GM21390 (cell line): ENCODE measurements at regions not wholly inside any gene's neighbourhood (a gene's known extent, or its start where the extent isn't known, plus 50 kb on each side); places are given as distances from the start of the nearest gene placed in this dataset.

Experiments
- ATAC-seq: cut with Tn5 transposase; IDR thresholded peaks from one replicate; pipeline ENCODE4 v1.9.1; 2021; ENCODE audit not compliant: unreplicated experiment

DNA sequence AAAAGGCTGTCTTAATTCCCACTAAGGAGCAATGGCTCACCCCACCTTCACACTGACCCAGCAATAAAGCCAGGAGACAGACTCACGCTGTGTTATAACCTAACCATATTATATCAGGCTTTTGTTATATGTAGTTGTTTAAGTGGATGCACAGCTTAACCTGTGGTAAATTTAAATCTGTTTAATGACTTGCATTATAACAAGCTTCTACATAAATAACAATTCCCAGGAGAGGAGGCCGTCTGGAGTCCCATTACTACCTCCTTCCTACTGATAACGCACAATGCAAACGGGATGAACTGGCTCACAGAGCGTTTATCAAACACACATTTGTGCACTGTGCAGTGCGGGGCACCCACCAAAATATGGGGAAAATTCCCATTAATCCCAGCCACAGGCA is 102.1 kb upstream of the MGMT start:
- ATAC-seq, result no peak

DNA sequence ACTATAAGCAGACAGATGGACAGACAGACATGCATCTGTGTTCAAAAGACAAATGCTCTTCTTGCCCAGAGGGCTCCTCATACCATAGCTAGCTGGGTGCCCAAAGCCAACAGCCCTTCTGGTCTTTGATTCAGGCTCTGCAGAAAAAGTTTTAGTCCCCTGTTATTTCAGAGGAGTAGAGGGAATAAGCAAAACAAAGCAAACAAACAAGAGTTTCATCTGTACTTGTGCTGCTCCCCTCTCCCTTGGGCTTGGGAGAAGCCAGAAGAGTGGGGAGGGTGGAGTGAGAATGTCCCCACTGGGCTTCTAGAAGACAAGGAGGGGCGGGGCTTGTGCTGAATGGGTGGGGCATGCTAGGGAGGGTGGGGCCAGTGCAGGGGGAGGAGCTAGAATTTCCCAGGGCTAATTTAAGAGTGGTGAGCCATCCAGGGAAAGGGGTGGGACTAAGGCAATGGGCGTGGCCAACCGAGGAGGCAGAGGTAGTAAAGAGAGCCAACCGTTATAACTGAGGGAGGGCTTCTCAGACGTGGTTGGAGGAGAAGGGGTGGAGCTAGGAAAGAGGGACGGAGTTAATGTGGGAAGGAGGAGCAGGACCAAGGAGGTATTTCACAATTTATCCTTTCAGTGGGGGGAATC is 101.2 kb upstream of the MGMT start:
- no peak for ATAC-seq

DNA sequence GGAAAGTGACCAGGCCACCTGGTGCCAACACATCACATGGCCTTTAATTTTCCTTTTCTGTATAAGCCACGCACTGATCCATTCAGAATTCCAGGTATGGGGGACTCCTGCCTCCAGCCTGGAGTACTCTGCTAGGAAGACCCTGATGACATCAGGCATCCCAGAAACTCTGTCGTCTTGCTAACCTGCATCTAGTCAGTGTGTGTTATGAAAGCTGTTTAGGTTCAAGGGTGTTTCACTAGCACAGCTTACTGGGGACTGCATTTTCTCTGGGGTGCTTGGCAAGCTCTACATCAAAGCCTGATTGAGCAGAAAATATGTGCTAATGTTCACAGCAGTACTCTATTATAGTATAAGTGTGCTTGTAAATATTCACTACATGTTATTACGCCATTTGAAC is 100.6 kb upstream of the MGMT start:
- ATAC-seq, result no peak

DNA sequence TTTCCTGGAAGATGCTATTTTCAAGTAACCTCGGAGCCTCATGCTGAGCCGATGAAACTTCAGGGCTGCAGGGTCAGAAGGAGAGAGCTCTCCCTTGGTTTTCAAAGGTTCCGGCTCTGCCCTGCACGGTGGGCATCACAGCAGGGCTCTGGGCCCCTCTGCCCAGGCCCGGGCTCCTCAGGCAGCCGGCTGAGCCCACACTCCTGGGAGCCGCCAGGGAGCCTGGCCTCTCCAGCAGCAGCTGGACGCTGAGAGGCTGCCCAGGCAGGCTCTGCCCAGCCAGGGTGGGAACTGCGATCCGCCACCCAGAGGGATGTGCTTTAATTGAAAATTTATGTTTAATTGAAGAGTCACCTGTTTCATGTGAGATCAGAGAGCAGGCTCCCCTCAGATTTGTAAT is 97.5 kb upstream of the MGMT start:
- no peak for ATAC-seq

DNA sequence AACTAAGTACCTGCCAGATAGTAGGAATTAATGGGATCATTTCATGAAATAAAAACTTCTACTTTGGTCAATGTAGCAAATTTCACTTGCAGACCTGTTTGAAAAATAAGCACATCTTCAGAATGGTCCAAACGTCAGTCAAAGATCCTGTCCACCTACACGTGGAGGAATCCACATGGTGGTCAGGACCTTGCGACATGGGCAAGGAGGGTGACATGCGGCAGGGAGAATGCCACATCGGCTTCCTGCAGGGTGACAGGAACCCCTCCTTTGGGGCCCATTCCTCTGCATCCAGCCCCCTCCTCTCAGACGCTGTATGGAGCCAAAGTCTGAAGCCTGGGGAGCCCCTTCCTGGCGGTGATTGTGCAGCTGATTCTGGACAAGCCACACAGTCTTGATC is 95.5 kb upstream of the MGMT start:
- ATAC-seq, result no peak

DNA sequence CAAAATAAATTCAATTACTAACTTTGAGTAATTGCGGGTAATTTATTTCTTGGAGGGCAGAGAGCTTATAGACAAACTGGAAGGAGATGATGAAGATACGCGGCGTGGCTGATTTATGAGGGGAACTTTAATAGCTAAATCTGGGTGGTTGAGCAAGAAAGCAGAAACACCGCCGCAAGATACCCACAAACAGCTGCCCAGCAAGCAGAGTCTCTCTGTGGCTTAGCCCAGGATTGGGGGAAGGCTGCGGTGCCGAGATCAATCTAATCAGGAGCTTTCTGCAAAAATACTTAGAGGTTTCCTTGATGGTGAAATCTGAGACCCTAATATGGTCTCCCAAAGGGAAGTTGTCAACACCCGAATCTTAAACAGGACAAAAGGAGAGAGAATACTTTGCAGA is 94.9 kb upstream of the MGMT start:
- ATAC-seq, result no peak

DNA sequence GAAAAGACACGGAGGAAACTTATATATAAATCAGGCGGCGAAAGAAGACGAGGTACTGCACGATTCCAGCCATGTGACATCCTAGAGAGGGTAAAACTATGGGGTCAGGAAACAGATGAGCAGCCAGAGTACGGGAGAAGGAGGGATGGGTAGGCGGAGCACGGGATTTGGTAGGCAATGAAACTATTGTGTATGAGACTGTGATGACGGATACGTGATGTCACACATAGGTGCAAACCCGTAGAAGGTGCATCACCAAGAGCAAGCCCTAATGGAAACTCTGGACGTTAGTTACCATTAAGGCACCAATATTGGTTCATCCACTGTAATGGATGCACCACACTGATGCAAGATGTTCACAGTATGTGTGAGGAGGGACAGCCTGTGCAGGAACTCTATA is 93.8 kb upstream of the MGMT start:
- ATAC-seq, result no peak

DNA sequence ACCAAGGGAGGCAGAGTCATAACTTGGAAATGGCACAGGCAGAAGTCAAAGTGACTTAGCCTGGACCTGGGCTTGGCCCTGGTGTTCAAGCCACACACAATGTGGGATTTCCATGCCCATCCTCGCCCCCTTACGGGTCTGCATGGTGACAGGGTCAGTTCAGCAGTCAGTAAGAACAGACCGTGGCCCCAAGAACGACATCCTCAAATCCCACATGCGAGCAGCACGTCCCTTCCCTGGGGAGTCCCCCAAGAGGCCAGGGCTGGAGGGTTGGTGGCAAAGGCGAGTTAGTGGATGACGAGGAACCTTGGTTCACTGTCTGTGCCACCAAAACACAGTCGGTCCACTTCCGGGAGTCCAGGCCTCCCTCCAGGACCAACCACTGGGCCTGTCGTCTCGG is 93.3 kb upstream of the MGMT start:
- no peak for ATAC-seq

DNA sequence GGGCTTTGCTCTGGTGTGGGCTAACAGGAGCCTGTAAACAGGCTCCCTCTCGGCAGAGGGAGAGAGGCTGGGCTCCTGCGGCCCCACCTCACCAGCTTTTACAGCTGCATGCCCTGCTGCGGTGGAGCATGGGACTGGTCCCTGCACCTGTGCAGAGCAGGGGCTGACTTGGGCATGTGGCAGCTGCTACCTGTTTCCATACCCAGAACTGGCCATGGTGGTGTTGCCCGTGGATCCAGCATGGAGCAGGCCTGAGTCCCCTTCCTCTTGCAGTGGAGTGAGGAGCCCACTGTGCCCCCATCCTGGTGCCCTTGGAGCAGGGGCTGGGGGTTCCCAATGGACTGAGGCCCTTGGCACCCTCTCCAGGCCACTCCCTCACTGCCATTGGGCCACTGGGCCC is 91.9 kb upstream of the MGMT start:
- ATAC-seq, result no peak

DNA sequence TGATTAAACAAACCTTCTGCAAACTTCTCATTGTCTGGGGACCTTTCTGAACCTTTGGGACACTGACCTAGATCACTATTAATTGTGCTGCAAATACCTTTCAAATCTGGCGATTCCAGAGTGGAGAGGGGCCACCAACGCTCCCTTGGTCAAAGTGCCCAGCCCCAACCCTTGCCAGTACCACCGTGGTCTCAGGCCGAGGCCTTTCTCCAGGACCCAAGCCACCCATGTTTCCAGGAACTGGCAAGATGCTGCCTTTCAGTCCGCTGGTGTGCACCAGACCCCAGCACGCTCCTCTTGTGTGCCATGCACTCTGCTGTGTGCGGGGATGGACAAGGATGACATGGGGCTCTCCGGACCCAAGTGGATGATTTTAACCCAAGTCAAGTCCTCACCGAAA is 91.1 kb upstream of the MGMT start:
- ATAC-seq, result no peak

DNA sequence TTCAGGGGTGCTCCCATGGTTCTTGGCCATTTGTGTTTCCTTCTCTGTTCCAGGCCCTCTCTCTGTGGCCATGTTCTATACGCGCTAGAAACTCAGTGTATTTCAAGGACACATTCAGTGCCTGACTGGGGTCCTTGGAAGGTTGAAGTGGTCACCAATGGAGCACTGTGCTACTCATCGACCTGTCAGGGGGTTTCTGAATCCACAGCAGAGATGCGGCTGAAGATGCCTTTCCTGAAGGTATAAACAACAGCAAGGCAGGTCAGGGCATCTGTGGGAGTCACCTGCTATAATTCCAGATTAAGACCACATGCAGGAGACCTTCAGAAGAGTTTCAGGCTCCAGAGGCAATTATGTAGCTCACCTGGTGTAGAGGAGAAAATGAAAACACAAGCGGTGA is 86.8 kb upstream of the MGMT start:
- ATAC-seq, result no peak

DNA sequence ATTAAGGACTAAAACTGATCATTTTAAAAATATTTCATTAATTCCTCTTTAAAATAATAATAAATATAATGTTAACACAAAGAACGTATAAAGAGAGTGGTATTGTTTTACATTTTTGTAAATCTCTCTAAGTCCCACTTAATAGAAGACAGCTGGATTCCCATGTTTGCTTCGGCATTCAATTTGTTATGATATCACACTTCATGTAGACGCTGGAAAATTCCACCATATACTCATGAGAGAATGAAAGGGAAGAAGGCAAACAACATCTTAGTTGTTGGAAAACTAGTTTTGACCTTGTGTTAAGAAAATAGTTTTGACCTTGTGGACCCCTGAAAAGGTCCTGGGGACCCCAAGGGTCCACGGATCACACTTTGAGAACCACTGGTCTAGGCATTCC is 85.3 kb upstream of the MGMT start:
- ATAC-seq, result no peak

DNA sequence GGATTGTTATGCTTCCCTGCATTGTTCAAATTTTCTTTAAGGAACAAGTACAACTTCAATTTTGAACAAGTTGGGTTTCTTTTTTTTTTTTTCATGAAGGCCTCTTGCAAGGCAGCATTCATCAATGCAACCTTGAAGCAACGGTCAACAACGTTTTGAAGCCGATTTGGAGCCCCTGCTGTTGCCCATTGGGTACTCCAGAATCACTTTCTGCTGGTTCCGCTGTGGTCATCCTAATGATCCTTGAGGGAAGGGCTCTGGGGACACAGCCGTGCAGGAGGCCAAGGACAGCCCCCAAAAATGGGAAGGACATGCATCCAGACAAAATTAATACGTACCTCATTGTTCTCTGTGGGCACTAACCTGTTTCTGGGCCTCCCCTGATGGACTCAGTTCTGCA is 84.6 kb upstream of the MGMT start:
- ATAC-seq, result no peak

DNA sequence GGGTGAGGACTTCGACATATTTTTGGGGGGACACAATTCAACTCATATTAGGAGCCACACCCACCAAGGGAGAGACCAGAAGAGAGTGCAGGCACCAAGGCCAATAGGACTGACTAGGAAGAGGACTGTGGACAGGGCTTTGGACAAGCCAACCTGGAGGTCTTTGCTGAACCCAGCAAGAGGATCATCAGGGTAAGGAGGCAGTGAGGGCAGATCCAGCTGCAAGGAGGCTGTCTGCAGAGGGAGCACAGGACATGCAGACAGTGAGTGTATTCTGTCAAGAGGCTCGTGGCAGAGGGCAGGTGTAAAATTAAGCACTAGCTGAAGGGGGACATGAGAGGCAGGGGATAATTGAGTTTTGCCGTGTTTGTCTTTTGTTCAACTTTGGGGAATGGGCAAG is 83.4 kb upstream of the MGMT start:
- no peak for ATAC-seq

DNA sequence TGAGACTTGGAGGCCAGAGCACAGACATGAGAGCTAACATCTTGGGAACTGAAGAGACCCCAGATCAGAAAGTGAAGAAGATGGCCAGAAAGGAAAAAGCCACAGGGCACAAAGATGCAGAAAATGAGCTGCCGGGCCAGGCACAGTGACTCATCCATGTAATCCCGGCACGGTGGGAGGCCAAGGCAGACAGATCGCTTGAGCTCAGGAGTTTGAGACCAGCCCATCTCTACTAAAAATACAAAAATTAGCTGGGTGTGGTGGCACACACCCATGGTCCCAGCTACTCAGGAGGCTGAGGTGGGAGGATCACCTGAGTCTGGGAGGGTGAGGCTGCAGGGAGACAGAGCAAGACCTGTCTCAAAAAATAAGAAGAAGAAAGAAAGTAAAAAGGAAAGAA is 81.4 kb upstream of the MGMT start:
- no peak for ATAC-seq

DNA sequence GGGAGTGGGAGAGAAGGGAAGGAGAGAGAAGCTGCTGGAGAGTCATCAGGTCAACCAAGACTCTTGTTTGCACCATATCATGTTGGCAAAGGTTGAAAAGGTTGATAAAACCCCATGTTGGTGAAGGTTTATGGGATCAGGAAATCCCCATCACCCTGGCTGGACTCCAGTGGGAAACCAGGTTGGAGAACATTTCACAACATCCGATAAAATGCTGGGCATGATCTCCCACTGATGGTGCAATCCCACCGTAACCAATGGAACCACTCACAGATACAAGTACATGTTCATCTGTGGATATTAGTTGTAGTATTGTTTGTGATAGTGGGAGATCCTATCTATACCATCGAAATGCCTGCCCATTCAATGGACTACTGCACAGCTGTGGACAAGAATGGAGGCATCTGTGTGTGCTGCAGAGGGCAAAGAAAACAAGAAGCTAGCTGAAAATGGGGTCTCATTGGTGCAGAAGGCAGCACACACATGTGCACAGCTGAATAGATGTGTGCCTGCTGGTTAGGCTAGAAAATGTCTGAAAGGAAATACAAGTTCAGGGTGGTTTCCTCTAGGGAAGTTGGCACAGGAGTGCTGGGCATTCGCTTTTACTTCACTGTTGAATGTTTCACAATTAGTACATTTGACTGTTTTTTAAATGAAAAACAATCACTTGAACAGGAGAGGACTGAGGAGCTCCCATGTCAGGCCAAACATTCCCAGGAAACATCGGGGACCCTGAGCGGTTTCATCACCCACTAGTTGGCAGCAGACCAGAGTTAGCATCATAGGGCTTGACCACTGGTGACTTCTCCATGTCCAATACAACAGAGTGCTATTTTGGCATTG is 80.4 kb upstream of the MGMT start:
- no peak for ATAC-seq

DNA sequence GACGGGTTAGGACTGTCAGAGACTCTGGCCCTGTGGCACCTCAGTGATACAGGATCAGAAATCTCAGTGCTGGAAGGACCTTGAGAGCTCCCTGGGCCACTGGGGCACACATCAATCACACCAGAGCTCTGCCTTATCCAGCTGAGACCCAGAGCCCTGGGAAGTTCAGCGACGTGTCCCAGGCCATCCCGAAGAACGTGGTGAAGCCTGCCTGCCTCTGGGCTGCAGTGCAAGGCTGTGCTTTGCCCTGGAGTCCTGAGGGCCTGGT is 79.8 kb upstream of the MGMT start:
- ATAC-seq, result no peak

DNA sequence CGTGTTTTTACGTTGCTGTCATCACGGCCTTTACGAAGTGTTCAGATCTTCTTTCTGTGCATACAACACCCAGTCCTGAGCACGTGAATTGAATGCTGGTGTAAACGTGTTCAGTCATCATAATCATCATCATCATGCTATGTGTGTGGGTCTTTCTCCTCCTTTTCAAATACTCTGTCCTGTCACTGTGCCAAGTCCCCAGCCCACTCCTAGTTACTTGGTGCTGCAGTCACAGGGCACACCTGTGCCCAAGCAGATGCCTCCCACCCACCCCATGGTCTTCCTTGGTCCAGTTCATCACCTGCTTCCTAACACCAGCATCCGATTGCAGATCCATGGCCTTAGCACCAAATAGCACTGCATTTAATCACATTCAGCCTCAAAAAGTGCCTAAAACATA is 78.6 kb upstream of the MGMT start:
- no peak for ATAC-seq

DNA sequence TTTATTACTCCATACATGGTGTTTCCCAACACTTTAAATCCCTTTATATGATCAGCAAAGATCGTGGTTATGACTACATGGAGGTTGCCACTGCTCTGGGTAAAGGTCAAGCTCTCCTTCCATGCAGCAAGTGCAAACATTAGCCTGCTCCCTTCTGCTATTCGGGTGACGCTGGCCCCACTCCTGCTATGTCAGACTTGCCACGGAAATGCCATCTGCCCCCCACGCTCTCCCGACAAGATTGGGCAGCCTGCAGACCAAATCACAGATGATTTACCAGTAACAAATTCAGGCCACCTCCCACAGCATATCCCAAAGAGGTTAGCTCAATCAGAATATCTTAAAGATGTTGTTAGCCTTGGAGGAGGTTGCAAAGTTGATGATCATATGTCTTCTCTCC is 77.8 kb upstream of the MGMT start:
- no peak for ATAC-seq

DNA sequence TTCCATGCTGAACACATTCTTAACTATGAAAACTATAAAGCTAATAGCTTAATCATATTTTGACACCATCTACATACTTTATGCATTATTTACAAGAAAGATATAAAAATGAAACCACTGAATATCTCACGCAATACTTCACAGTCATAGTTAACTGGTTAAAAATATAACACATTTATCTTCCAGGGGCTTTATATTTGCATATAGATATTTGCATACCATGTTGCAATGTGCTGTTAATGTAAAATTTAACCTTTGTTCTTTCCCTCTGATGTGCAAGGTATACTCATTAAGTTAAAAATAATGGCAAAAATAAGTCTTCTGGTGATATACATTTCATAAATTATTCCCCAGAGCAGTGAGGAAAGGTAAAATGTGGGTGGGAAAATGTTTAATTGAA is 76.9 kb upstream of the MGMT start:
- no peak for ATAC-seq

DNA sequence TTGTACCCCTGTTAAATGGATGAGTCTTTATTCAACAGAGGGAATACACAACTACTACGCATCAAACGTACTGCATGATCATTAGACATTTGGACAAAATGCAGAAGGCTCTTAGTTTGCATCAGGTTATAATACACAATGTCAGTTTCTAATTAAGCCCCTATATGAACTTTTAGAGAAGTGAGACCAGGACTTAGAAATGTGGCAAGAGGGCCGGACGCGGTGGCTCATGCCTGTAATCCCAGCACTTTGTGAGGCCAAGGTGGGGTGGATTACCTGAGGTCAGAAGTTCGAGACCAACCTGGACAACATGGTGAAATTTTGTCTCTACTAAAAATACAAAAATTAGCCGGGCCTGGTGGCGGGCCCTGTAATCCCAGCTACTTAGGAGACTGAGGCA is 76.3 kb upstream of the MGMT start:
- no peak for ATAC-seq

DNA sequence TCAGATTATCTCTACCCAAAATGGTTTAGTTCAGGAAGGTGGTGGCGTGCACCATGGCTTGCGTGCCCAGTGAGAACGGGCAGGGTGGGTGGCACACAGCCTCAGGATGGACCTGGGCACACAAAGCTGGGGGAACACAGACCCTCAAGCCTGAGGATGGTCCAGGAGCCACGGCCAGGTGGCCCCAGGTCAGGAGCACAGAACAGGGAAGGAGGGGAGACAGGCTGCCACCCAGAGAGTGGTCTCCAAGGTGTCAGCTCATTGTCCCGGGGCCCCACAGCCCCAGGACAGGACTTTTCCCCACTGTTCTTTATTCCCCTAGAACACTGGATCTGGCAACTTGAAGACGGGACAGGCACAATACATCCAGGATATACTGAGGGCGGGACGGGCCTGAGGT is 75.6 kb upstream of the MGMT start:
- no peak for ATAC-seq

DNA sequence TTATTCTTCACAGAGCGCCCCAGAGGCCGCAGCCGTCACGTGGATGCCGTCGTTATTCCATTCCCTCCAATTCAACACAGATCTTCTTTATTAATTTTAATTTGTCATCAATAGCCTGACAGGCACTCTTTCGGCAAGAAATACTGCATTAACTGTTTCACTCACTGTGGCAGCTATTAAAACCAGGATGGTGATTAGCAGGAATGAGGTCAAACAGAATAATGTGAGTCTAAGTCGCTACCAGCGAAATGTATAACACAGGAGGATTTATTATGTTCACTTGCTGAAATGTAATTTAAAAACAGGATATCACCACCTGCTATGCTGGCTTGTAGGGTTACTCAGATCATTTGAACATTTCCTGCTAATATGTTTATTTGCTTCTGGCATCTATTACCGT is 74.2 kb upstream of the MGMT start:
- ATAC-seq, result no peak
